H9 (cell line): ENCODE measurements at regions not wholly inside any gene's neighbourhood (a gene's known extent, or its start where the extent isn't known, plus 50 kb on each side); places are given as distances from the start of the nearest gene placed in this dataset.

Experiments used
- DNase-seq: peaks from one replicate; pipeline ENCODE4 v3.0.0-alpha.2; 2017
- H2AFZ ChIP-seq: one replicate; pipeline ENCODE4 v1.6.1; 2013; ENCODE audit warnings: mild to moderate bottlenecking, low read length, control low read depth, moderate library complexity
- H2AK5ac ChIP-seq: 2 replicates; pipeline ENCODE4 v1.6.1; 2013; ENCODE audit warnings: low read length, control low read depth, mixed read lengths; ENCODE audit not compliant: insufficient read length
- H2BK120ac ChIP-seq: one replicate; pipeline ENCODE4 v1.6.1; 2013; ENCODE audit warnings: low read depth, mild to moderate bottlenecking, low read length, control low read depth, inconsistent platforms; ENCODE audit not compliant: poor library complexity, severe bottlenecking
- H2BK12ac ChIP-seq: 2 replicates; pipeline ENCODE4 v1.6.1; 2013; ENCODE audit warnings: low read length, control low read depth, mixed read lengths, low read depth; ENCODE audit not compliant: insufficient read length
- H2BK15ac ChIP-seq: 2 replicates; pipeline ENCODE4 v1.6.1; 2013; ENCODE audit warnings: low read depth, low read length, control low read depth
- H2BK20ac ChIP-seq: one replicate; pipeline ENCODE4 v1.6.1; 2013; ENCODE audit warnings: low read depth, mild to moderate bottlenecking, low read length, control low read depth, inconsistent platforms; ENCODE audit not compliant: poor library complexity, severe bottlenecking
- H2BK5ac ChIP-seq: 2 replicates; pipeline ENCODE4 v1.6.1; 2013; ENCODE audit warnings: low read length, control low read depth, mixed read lengths; ENCODE audit not compliant: insufficient read length
- H3K14ac ChIP-seq: 2 replicates; pipeline ENCODE4 v1.6.1; 2013; ENCODE audit warnings: low read length, control low read depth; ENCODE audit not compliant: insufficient read depth
- H3K18ac ChIP-seq: 2 replicates; pipeline ENCODE4 v1.6.1; 2013; ENCODE audit warnings: low read depth, mild to moderate bottlenecking, mixed read lengths, low read length, control low read depth; ENCODE audit not compliant: insufficient read length
- H3K23ac ChIP-seq: 2 replicates; pipeline ENCODE4 v1.6.1; 2013; ENCODE audit warnings: low read length, control low read depth, mixed read lengths, low read depth; ENCODE audit not compliant: insufficient read length
- H3K23me2 ChIP-seq: 2 replicates; pipeline ENCODE4 v1.6.1; 2013; ENCODE audit warnings: low read depth, mild to moderate bottlenecking, mixed read lengths, low read length, control low read depth; ENCODE audit not compliant: insufficient read length, poor library complexity, severe bottlenecking
- H3K27ac ChIP-seq: 2 replicates; pipeline ENCODE4 v1.5.1; 2013; ENCODE audit warnings: low read length, control low read depth, mixed read lengths, low read depth; ENCODE audit not compliant: insufficient read length
- H3K27me3 ChIP-seq: 2 replicates; pipeline ENCODE4 v1.6.1; 2013; ENCODE audit warnings: low read length, control low read depth, inconsistent platforms; ENCODE audit not compliant: insufficient read depth
- H3K4ac ChIP-seq: 2 replicates; pipeline ENCODE4 v1.6.1; 2013; ENCODE audit warnings: low read depth, mild to moderate bottlenecking, control low read depth, inconsistent platforms, low read length, moderate library complexity
- H3K4me1 ChIP-seq: 2 replicates; pipeline ENCODE4 v1.6.1; 2013; ENCODE audit warnings: low read length, control low read depth, inconsistent platforms; ENCODE audit not compliant: insufficient read depth
- H3K4me2 ChIP-seq: 2 replicates; pipeline ENCODE4 v1.6.1; 2013; ENCODE audit warnings: low read length, control low read depth, mixed read lengths; ENCODE audit not compliant: insufficient read length, insufficient read depth
- H3K56ac ChIP-seq: 2 replicates; pipeline ENCODE4 v1.6.1; 2013; ENCODE audit warnings: low read depth, mild to moderate bottlenecking, mixed read lengths, low read length, control low read depth; ENCODE audit not compliant: insufficient read length
- H3K79me1 ChIP-seq: 2 replicates; pipeline ENCODE4 v1.6.1; 2013; ENCODE audit warnings: low read depth, mild to moderate bottlenecking, moderate library complexity, low read length, control low read depth, inconsistent platforms; ENCODE audit not compliant: insufficient read depth, poor library complexity, severe bottlenecking
- H3K79me2 ChIP-seq: 2 replicates; pipeline ENCODE4 v1.6.1; 2013; ENCODE audit warnings: low read length, control low read depth, inconsistent platforms; ENCODE audit not compliant: insufficient read depth
- H3K9ac ChIP-seq: 2 replicates; pipeline ENCODE4 v1.6.1; 2013; ENCODE audit warnings: low read length, control low read depth, mixed read lengths; ENCODE audit not compliant: insufficient read length; ENCODE audit errors: extremely low read depth
- H3K9me3 ChIP-seq: one replicate; pipeline ENCODE4 v1.6.1; 2013; ENCODE audit warnings: low read depth, low read length, inconsistent platforms; ENCODE audit not compliant: control insufficient read depth
- H3T11ph ChIP-seq: one replicate; pipeline ENCODE4 v1.6.1; 2013; ENCODE audit warnings: mild to moderate bottlenecking, low read length, control low read depth, inconsistent platforms
- H4K20me1 ChIP-seq: one replicate; pipeline ENCODE4 v1.6.1; 2013; ENCODE audit not compliant: control insufficient read depth, insufficient read length, insufficient read depth
- H4K5ac ChIP-seq: 2 replicates; pipeline ENCODE4 v1.6.1; 2013; ENCODE audit warnings: low read depth, mild to moderate bottlenecking, mixed read lengths, low read length, control low read depth; ENCODE audit not compliant: insufficient read length
- H4K8ac ChIP-seq: replicated peaks from 2 replicates; pipeline ENCODE4 v1.6.1; 2013; ENCODE audit warnings: low read length, control low read depth, mixed read lengths, low read depth; ENCODE audit not compliant: insufficient read length
- H4K91ac ChIP-seq: 2 replicates; pipeline ENCODE4 v1.6.1; 2013; ENCODE audit warnings: low read depth, mild to moderate bottlenecking, moderate library complexity, mixed read lengths, low read length, control low read depth; ENCODE audit not compliant: insufficient read length
- H3K27ac Mint-ChIP-seq, 3 experiments: 2 replicates in 2 of 3; 3 replicates in 1 of 3; pipeline ENCODE4 v1.8.0; 2020 to 2021; ENCODE audit warnings: mixed read lengths in 3 of 3, mild to moderate bottlenecking in 1 of 3, moderate library complexity in 1 of 3
- H3K27me3 Mint-ChIP-seq: 2 replicates; pipeline ENCODE4 v1.8.0; 2021; ENCODE audit warnings: low read depth, mild to moderate bottlenecking, moderate library complexity, mixed read lengths
- H3K36me3 Mint-ChIP-seq, 3 experiments: 2 replicates in 2 of 3; 3 replicates in 1 of 3; pipeline ENCODE4 v1.8.0; 2020 to 2021; ENCODE audit warnings: low read depth in 3 of 3, mixed read lengths in 3 of 3; ENCODE audit not compliant: insufficient read depth in 1 of 3
- H3K4me1 Mint-ChIP-seq, 2 experiments: 2 replicates each; pipeline ENCODE4 v1.8.0; 2020; ENCODE audit warnings: mixed read lengths in 2 of 2
- H3K4me3 Mint-ChIP-seq, 2 experiments: 2 replicates in 1 of 2; 3 replicates in 1 of 2; pipeline ENCODE4 v1.8.0; 2020 to 2021; ENCODE audit warnings: mild to moderate bottlenecking in 2 of 2, mixed read lengths in 2 of 2, moderate library complexity in 1 of 2
- H3K9me3 Mint-ChIP-seq, 2 experiments: 2 replicates in 1 of 2; 3 replicates in 1 of 2; pipeline ENCODE4 v1.8.0; 2020; ENCODE audit warnings: mild to moderate bottlenecking in 2 of 2, mixed read lengths in 2 of 2, moderate library complexity in 1 of 2
- CTCF ChIP-seq: fragments of 200-600 bp; sonication (generic); conservative IDR thresholded peaks from 3 replicates; pipeline ENCODE4 v1.8.0; 2021; ENCODE audit warnings: antibody characterized with exemption, mild to moderate bottlenecking
- WGBS: extraction: QIAGEN DNeasy Blood & Tissue Kit; methylation state at CpG from one replicate; pipeline ENCODE4 v1.1.7; 2013; ENCODE audit warnings: missing lambda C conversion rate, low lambda C conversion rate, mixed read lengths; ENCODE audit not compliant: insufficient read length; ENCODE audit errors: extremely low coverage; 5-methylcytosine and 5-hydroxymethylcytosine counted together

GRCh38 chr7:22627136-22627535 lies 99.9 kb upstream of the IL6 start:
- Histone ChIP-seq H4K5ac (no peak overlapping the region), H3K4me2 (no peak overlapping the region), H3K14ac (no peak overlapping the region), H3T11ph (no peak overlapping the region), H3K23ac (no peak overlapping the region), H3K4me1 (no peaks in the 10 kb centered on the region; the same call in 1 of the 2 replicates), H2AK5ac (no peak overlapping the region), H3K23me2 (no peaks in the 10 kb centered on the region), H3K79me1 (no peaks in the 10 kb centered on the region), H3K27me3 (no peaks in the 10 kb centered on the region), H2BK5ac (no peak overlapping the region), H3K18ac (no peak overlapping the region), H4K91ac (no peak overlapping the region), H3K9ac (no peak overlapping the region), H2AFZ (no peak overlapping the region), H3K27ac (no peak overlapping the region), H2BK12ac (no peak overlapping the region), H3K9me3 (no peaks in the 10 kb centered on the region), H2BK120ac (no peak overlapping the region), H3K79me2 (no peaks in the 10 kb centered on the region), H2BK20ac (no peak overlapping the region), H3K56ac (no peak overlapping the region), H4K20me1 (no peaks in the 10 kb centered on the region), H3K4ac (no peak overlapping the region), H2BK15ac (no peak overlapping the region), H4K8ac (no peak overlapping the region)
- TF ChIP-seq CTCF: no peak
- no peaks in the 10 kb centered on the region for H3K36me3 Mint-ChIP-seq
- H3K9me3 Mint-ChIP-seq: no peaks in the 10 kb centered on the region
- no peak overlapping the region for H3K27ac Mint-ChIP-seq
- no CpG with 5 or more reads among the region's 2 CpGs for WGBS
- H3K4me1 Mint-ChIP-seq: peaks cover 6 to 10% of the 10 kb centered on the region in 2 experiments
- H3K27me3 Mint-ChIP-seq: no peaks in the 10 kb centered on the region; the same call in 1 of the 2 replicates
- DNase-seq: no peak
- H3K4me3 Mint-ChIP-seq: no peak overlapping the region
